ENCODE measurements at regions not wholly inside any gene's neighbourhood (a gene's known extent, or its start where the extent isn't known, plus 50 kb on each side); places are given as distances from the start of the nearest gene placed in this dataset.

DNA sequence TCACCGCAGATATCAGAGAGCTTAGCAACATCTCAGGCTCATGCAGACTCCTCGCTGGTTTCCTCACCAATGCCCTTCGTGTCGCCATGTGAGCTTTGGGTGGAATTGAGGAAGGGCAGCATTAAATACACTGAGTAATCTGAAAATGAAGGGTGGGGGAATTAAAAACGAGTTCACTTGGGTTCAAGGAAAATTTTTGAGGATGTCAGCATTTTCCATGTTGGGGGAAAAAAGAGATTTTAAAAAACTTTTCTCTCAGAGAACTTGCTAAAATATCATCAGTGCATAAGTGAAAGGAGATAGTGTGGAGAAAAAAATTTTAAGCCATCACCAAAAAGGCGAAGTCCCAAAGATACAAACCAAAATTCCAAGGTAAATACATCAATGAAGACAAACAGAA, 359.3 kb downstream of the KCNRG start:
- TF ChIP-seq POLR2A (IDR thresholded peaks at IDR 0.05) (no peak), EP300 (IDR thresholded peaks at IDR 0.05) (no peak)
- TF ChIP-seq, protein P1, sequence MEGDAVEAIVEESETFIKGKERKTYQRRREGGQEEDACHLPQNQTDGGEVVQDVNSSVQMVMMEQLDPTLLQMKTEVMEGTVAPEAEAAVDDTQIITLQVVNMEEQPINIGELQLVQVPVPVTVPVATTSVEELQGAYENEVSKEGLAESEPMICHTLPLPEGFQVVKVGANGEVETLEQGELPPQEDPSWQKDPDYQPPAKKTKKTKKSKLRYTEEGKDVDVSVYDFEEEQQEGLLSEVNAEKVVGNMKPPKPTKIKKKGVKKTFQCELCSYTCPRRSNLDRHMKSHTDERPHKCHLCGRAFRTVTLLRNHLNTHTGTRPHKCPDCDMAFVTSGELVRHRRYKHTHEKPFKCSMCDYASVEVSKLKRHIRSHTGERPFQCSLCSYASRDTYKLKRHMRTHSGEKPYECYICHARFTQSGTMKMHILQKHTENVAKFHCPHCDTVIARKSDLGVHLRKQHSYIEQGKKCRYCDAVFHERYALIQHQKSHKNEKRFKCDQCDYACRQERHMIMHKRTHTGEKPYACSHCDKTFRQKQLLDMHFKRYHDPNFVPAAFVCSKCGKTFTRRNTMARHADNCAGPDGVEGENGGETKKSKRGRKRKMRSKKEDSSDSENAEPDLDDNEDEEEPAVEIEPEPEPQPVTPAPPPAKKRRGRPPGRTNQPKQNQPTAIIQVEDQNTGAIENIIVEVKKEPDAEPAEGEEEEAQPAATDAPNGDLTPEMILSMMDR (IDR thresholded peaks at IDR 0.05), result no peak

All from ovary (tissue), 3 donors.